Ovary (tissue), 3 donors: ENCODE measurements at regions not wholly inside any gene's neighbourhood (a gene's known extent, or its start where the extent isn't known, plus 50 kb on each side); places are given as distances from the start of the nearest gene placed in this dataset.

Experiments used
- CTCF ChIP-seq, 3 donors: fragments of 450-650 bp in 2 of 3; fragments of 200-600 bp in 1 of 3; IDR thresholded peaks; one replicate each; pipeline versions ENCODE4 v1.5.1 to v1.8.0; 2016 to 2022; ENCODE audit warnings: antibody characterized with exemption in 3 of 3, mild to moderate bottlenecking in 1 of 3
- EP300 ChIP-seq: sonication (generic); formaldehyde crosslinking; IDR thresholded peaks from one replicate; pipeline ENCODE4 v1.6.1; 2017; ENCODE audit warnings: antibody characterized with exemption
- POLR2A ChIP-seq: fragments of 450-650 bp; IDR thresholded peaks from one replicate; pipeline ENCODE4 v1.6.1; 2017; ENCODE audit warnings: antibody characterized with exemption, mild to moderate bottlenecking, moderate library complexity
- donor health status: DM: no; HTN: no; CAD: no.

- no peak for TF ChIP-seq CTCF (IDR thresholded peaks at IDR 0.05)
- TF ChIP-seq POLR2A: no peak
- no peak for TF ChIP-seq EP300
These were observed 52.6 kb upstream of the AGA start for GRCh38 chr4:177494791-177495190.
